H9 (cell line): ENCODE measurements at regions not wholly inside any gene's neighbourhood (a gene's known extent, or its start where the extent isn't known, plus 50 kb on each side); places are given as distances from the start of the nearest gene placed in this dataset.

Experiments
- DNase-seq: peaks from one replicate; pipeline ENCODE4 v3.0.0-alpha.2; 2017
- H2AFZ ChIP-seq: one replicate; pipeline ENCODE4 v1.6.1; 2013; ENCODE audit warnings: mild to moderate bottlenecking, low read length, control low read depth, moderate library complexity
- H2AK5ac ChIP-seq: 2 replicates; pipeline ENCODE4 v1.6.1; 2013; ENCODE audit warnings: low read length, control low read depth, mixed read lengths; ENCODE audit not compliant: insufficient read length
- H2BK120ac ChIP-seq: one replicate; pipeline ENCODE4 v1.6.1; 2013; ENCODE audit warnings: low read depth, mild to moderate bottlenecking, low read length, control low read depth, inconsistent platforms; ENCODE audit not compliant: poor library complexity, severe bottlenecking
- H2BK12ac ChIP-seq: 2 replicates; pipeline ENCODE4 v1.6.1; 2013; ENCODE audit warnings: low read length, control low read depth, mixed read lengths, low read depth; ENCODE audit not compliant: insufficient read length
- H2BK15ac ChIP-seq: 2 replicates; pipeline ENCODE4 v1.6.1; 2013; ENCODE audit warnings: low read depth, low read length, control low read depth
- H2BK20ac ChIP-seq: one replicate; pipeline ENCODE4 v1.6.1; 2013; ENCODE audit warnings: low read depth, mild to moderate bottlenecking, low read length, control low read depth, inconsistent platforms; ENCODE audit not compliant: poor library complexity, severe bottlenecking
- H2BK5ac ChIP-seq: 2 replicates; pipeline ENCODE4 v1.6.1; 2013; ENCODE audit warnings: low read length, control low read depth, mixed read lengths; ENCODE audit not compliant: insufficient read length
- H3K14ac ChIP-seq: 2 replicates; pipeline ENCODE4 v1.6.1; 2013; ENCODE audit warnings: low read length, control low read depth; ENCODE audit not compliant: insufficient read depth
- H3K18ac ChIP-seq: 2 replicates; pipeline ENCODE4 v1.6.1; 2013; ENCODE audit warnings: low read depth, mild to moderate bottlenecking, mixed read lengths, low read length, control low read depth; ENCODE audit not compliant: insufficient read length
- H3K23ac ChIP-seq: 2 replicates; pipeline ENCODE4 v1.6.1; 2013; ENCODE audit warnings: low read length, control low read depth, mixed read lengths, low read depth; ENCODE audit not compliant: insufficient read length
- H3K23me2 ChIP-seq: 2 replicates; pipeline ENCODE4 v1.6.1; 2013; ENCODE audit warnings: low read depth, mild to moderate bottlenecking, mixed read lengths, low read length, control low read depth; ENCODE audit not compliant: insufficient read length, poor library complexity, severe bottlenecking
- H3K27ac ChIP-seq: 2 replicates; pipeline ENCODE4 v1.5.1; 2013; ENCODE audit warnings: low read length, control low read depth, mixed read lengths, low read depth; ENCODE audit not compliant: insufficient read length
- H3K27me3 ChIP-seq: 2 replicates; pipeline ENCODE4 v1.6.1; 2013; ENCODE audit warnings: low read length, control low read depth, inconsistent platforms; ENCODE audit not compliant: insufficient read depth
- H3K4ac ChIP-seq: 2 replicates; pipeline ENCODE4 v1.6.1; 2013; ENCODE audit warnings: low read depth, mild to moderate bottlenecking, control low read depth, inconsistent platforms, low read length, moderate library complexity
- H3K4me1 ChIP-seq: 2 replicates; pipeline ENCODE4 v1.6.1; 2013; ENCODE audit warnings: low read length, control low read depth, inconsistent platforms; ENCODE audit not compliant: insufficient read depth
- H3K4me2 ChIP-seq: 2 replicates; pipeline ENCODE4 v1.6.1; 2013; ENCODE audit warnings: low read length, control low read depth, mixed read lengths; ENCODE audit not compliant: insufficient read length, insufficient read depth
- H3K56ac ChIP-seq: 2 replicates; pipeline ENCODE4 v1.6.1; 2013; ENCODE audit warnings: low read depth, mild to moderate bottlenecking, mixed read lengths, low read length, control low read depth; ENCODE audit not compliant: insufficient read length
- H3K79me1 ChIP-seq: 2 replicates; pipeline ENCODE4 v1.6.1; 2013; ENCODE audit warnings: low read depth, mild to moderate bottlenecking, moderate library complexity, low read length, control low read depth, inconsistent platforms; ENCODE audit not compliant: insufficient read depth, poor library complexity, severe bottlenecking
- H3K79me2 ChIP-seq: 2 replicates; pipeline ENCODE4 v1.6.1; 2013; ENCODE audit warnings: low read length, control low read depth, inconsistent platforms; ENCODE audit not compliant: insufficient read depth
- H3K9ac ChIP-seq: 2 replicates; pipeline ENCODE4 v1.6.1; 2013; ENCODE audit warnings: low read length, control low read depth, mixed read lengths; ENCODE audit not compliant: insufficient read length; ENCODE audit errors: extremely low read depth
- H3K9me3 ChIP-seq: one replicate; pipeline ENCODE4 v1.6.1; 2013; ENCODE audit warnings: low read depth, low read length, inconsistent platforms; ENCODE audit not compliant: control insufficient read depth
- H3T11ph ChIP-seq: one replicate; pipeline ENCODE4 v1.6.1; 2013; ENCODE audit warnings: mild to moderate bottlenecking, low read length, control low read depth, inconsistent platforms
- H4K20me1 ChIP-seq: one replicate; pipeline ENCODE4 v1.6.1; 2013; ENCODE audit not compliant: control insufficient read depth, insufficient read length, insufficient read depth
- H4K5ac ChIP-seq: 2 replicates; pipeline ENCODE4 v1.6.1; 2013; ENCODE audit warnings: low read depth, mild to moderate bottlenecking, mixed read lengths, low read length, control low read depth; ENCODE audit not compliant: insufficient read length
- H4K8ac ChIP-seq: replicated peaks from 2 replicates; pipeline ENCODE4 v1.6.1; 2013; ENCODE audit warnings: low read length, control low read depth, mixed read lengths, low read depth; ENCODE audit not compliant: insufficient read length
- H4K91ac ChIP-seq: 2 replicates; pipeline ENCODE4 v1.6.1; 2013; ENCODE audit warnings: low read depth, mild to moderate bottlenecking, moderate library complexity, mixed read lengths, low read length, control low read depth; ENCODE audit not compliant: insufficient read length
- H3K27ac Mint-ChIP-seq, 3 experiments: 2 replicates in 2 of 3; 3 replicates in 1 of 3; pipeline ENCODE4 v1.8.0; 2020 to 2021; ENCODE audit warnings: mixed read lengths in 3 of 3, mild to moderate bottlenecking in 1 of 3, moderate library complexity in 1 of 3
- H3K27me3 Mint-ChIP-seq: 2 replicates; pipeline ENCODE4 v1.8.0; 2021; ENCODE audit warnings: low read depth, mild to moderate bottlenecking, moderate library complexity, mixed read lengths
- H3K36me3 Mint-ChIP-seq, 3 experiments: 2 replicates in 2 of 3; 3 replicates in 1 of 3; pipeline ENCODE4 v1.8.0; 2020 to 2021; ENCODE audit warnings: low read depth in 3 of 3, mixed read lengths in 3 of 3; ENCODE audit not compliant: insufficient read depth in 1 of 3
- H3K4me1 Mint-ChIP-seq, 2 experiments: 2 replicates each; pipeline ENCODE4 v1.8.0; 2020; ENCODE audit warnings: mixed read lengths in 2 of 2
- H3K4me3 Mint-ChIP-seq, 2 experiments: 2 replicates in 1 of 2; 3 replicates in 1 of 2; pipeline ENCODE4 v1.8.0; 2020 to 2021; ENCODE audit warnings: mild to moderate bottlenecking in 2 of 2, mixed read lengths in 2 of 2, moderate library complexity in 1 of 2
- H3K9me3 Mint-ChIP-seq, 2 experiments: 2 replicates in 1 of 2; 3 replicates in 1 of 2; pipeline ENCODE4 v1.8.0; 2020; ENCODE audit warnings: mild to moderate bottlenecking in 2 of 2, mixed read lengths in 2 of 2, moderate library complexity in 1 of 2
- CTCF ChIP-seq: fragments of 200-600 bp; sonication (generic); conservative IDR thresholded peaks from 3 replicates; pipeline ENCODE4 v1.8.0; 2021; ENCODE audit warnings: antibody characterized with exemption, mild to moderate bottlenecking
- WGBS: extraction: QIAGEN DNeasy Blood & Tissue Kit; methylation state at CpG from one replicate; pipeline ENCODE4 v1.1.7; 2013; ENCODE audit warnings: missing lambda C conversion rate, low lambda C conversion rate, mixed read lengths; ENCODE audit not compliant: insufficient read length; ENCODE audit errors: extremely low coverage; 5-methylcytosine and 5-hydroxymethylcytosine counted together

GRCh38 chr3:3902161-3902560 is 102.9 kb downstream of the LRRN1 start:
- Histone ChIP-seq H2BK12ac (no peak overlapping the region), H2BK20ac (no peak overlapping the region), H3K27me3 (no peaks in the 10 kb centered on the region), H3K4me2 (no peak overlapping the region), H3K9ac (no peak overlapping the region), H3K56ac (no peak overlapping the region), H3K23me2 (no peaks in the 10 kb centered on the region), H3K4me1 (no peaks in the 10 kb centered on the region), H4K5ac (no peak overlapping the region), H2BK120ac (no peak overlapping the region), H3K9me3 (no peaks in the 10 kb centered on the region), H2BK15ac (no peak overlapping the region), H3K79me1 (no peaks in the 10 kb centered on the region), H2AK5ac (no peak overlapping the region), H3K14ac (no peak overlapping the region), H2BK5ac (no peak overlapping the region), H3T11ph (no peak overlapping the region), H3K18ac (no peak overlapping the region), H4K20me1 (no peaks in the 10 kb centered on the region), H4K91ac (no peak overlapping the region), H3K27ac (no peak overlapping the region), H3K23ac (no peak overlapping the region), H4K8ac (no peak overlapping the region), H3K4ac (no peak overlapping the region), H3K79me2 (no peaks in the 10 kb centered on the region), H2AFZ (no peak overlapping the region)
- TF ChIP-seq CTCF = no peak
- no peak overlapping the region; a peak in 1 of 7 replicates for H3K27ac Mint-ChIP-seq
- peaks cover 2 to 4% of the 10 kb centered on the region in 2 experiments; a peak in 4 of 5 replicates for H3K9me3 Mint-ChIP-seq
- H3K36me3 Mint-ChIP-seq = peaks cover 2 to 5% (median 3%) of the 10 kb centered on the region in 3 experiments; a peak in 4 of 7 replicates
- WGBS = no CpG with 5 or more reads among the region's 1 CpG
- no peaks in the 10 kb centered on the region; the same call in none of the 2 replicates for H3K27me3 Mint-ChIP-seq
- no peak overlapping the region for H3K4me3 Mint-ChIP-seq
- no peak for DNase-seq
- H3K4me1 Mint-ChIP-seq = peaks cover 9% of the 10 kb centered on the region in 2 experiments
